ENCODE measurements at regions not wholly inside any gene's neighbourhood (a gene's known extent, or its start where the extent isn't known, plus 50 kb on each side); places are given as distances from the start of the nearest gene placed in this dataset.

DNA sequence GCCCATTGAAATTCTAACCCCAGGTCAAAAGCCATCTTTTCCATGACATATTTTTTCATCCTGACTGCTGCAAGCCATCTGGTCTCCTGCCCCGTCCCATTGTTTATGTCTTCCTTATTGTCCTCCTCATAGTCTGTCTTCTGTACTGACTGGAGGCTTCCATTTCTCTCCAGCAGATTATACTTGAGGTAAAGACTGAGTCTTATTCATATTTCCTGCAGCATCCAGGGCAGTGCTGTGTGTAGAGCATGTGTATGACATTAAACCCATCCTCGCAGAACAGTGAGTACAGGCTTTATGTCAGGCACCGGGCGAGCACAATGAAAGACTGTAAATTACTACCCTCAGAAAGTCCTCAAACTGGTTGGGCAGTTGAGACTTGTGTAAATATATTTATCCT lies 275.1 kb downstream of the C4orf33 start:
- Histone ChIP-seq H3K27me3 (replicated peaks) (no peaks in the 10 kb centered on the region), H3K27ac (no peak overlapping the region), H3K4me3 (ENCODE audit: low read depth, low read length) (no peak overlapping the region), H3K36me3 (replicated peaks) (no peaks in the 10 kb centered on the region)
- TF ChIP-seq CTCF (IDR thresholded peaks at IDR 0.05; ENCODE audit: low read depth, low read length, missing control alignments) = no peak
- DNase-seq = no peak
- in situ Hi-C loops (cut with HindIII; ENCODE audit: low pct_ligation_motif_present, low sequenced_read_pairs) = no loop called here

DNA sequence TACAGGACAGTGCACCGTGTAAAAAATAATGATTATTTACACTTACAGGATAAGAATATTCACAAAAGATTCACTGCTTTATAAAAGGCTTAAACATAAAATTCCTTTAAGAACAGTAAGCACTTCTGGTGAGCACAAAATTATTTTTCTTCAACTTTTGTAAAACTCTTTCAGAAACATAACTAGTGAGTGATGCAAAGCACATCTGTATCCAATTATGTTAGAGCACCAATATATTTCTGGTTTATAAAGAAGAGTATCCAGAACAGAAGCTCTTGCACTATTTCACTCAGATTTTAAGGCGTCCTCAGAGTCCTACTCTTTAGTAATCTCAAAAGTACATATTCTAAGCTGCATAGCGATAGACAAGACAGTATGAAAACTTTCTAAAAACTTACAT lies 276.0 kb downstream of the C4orf33 start:
- DNase-seq = no peak
- in situ Hi-C loops (cut with HindIII; ENCODE audit: low pct_ligation_motif_present, low sequenced_read_pairs) = no loop called here
- TF ChIP-seq CTCF (IDR thresholded peaks at IDR 0.05; ENCODE audit: low read depth, low read length, missing control alignments) = no peak
- Histone ChIP-seq H3K27me3 (replicated peaks) (no peaks in the 10 kb centered on the region), H3K36me3 (replicated peaks) (no peaks in the 10 kb centered on the region), H3K4me3 (ENCODE audit: low read depth, low read length) (no peak overlapping the region), H3K27ac (no peak overlapping the region)

DNA sequence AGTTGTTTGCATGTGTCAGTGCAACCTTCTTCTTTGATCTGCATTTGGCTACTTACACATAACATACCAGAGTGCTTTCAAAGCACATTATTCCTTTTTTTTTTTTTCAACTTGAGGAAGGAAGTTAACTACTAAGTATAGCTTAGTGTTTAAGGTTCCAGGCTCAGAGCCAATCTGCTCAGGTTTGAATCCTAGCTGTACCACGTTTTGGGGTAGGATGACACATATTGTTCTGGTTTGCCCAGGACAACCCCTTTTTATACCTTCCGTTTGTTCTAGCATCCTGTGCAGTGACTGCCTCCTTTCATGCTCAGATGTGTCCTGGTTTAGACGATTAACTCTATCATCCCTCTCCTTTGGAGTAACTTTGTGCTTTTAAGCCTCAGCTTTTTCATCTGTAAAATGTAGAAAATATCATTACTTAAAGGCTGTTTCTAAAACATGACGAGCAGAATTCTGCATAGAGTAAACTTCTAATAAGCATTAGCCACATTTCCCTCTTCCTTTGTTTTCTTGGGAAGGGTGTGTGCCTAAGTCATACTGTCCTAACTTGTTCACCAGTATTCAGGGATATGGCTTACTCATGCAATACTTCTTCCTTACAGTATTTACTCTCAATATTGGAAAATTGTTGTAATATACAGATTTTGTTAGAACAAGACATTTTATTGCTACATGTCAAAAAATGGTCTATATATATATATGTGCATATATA lies 281.3 kb downstream of the C4orf33 start:
- no peaks in the 10 kb centered on the region for H3K27me3 ChIP-seq (replicated peaks)
- H3K27ac ChIP-seq = no peak overlapping the region
- in situ Hi-C loops (cut with HindIII; ENCODE audit: low pct_ligation_motif_present, low sequenced_read_pairs) = no loop called here
- TF ChIP-seq CTCF (IDR thresholded peaks at IDR 0.05; ENCODE audit: low read depth, low read length, missing control alignments) = no peak
- no peaks in the 10 kb centered on the region for H3K36me3 ChIP-seq (replicated peaks)
- DNase-seq = no peak
- no peak overlapping the region for H3K4me3 ChIP-seq (ENCODE audit: low read depth, low read length)

- no peak for DNase-seq
- TF ChIP-seq CTCF (IDR thresholded peaks at IDR 0.05; ENCODE audit: low read depth, low read length, missing control alignments) = no peak
- in situ Hi-C loops (cut with HindIII; ENCODE audit: low pct_ligation_motif_present, low sequenced_read_pairs) = no loop called here
- H3K27ac ChIP-seq = no peak overlapping the region
- H3K27me3 ChIP-seq (replicated peaks) = no peaks in the 10 kb centered on the region
- no peak overlapping the region for H3K4me3 ChIP-seq (ENCODE audit: low read depth, low read length)
- no peaks in the 10 kb centered on the region for H3K36me3 ChIP-seq (replicated peaks)
Observed at GRCh38 chr4:129378364-129378763, 282.4 kb downstream of the C4orf33 start.

DNA sequence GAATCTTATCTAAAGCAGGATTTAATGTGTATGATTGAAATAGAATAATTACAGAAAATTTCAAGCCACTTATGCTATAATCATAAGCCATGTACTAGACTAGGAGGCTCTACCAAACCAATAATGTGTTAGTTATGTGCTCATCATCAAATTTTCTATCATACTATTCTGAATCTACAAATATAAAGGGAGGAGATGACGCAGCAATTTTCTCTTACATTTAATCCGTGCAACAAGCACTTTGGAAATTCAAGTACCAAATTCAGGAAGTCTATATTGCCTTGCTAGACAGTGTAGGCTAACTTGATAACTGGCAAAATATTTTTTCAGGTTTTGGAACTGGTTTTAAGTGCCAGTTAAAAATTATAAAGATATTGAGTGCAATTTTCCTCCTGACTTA lies 283.5 kb downstream of the C4orf33 start:
- no peak for TF ChIP-seq CTCF (IDR thresholded peaks at IDR 0.05; ENCODE audit: low read depth, low read length, missing control alignments)
- DNase-seq = no peak
- H3K27ac ChIP-seq = no peak overlapping the region
- no peaks in the 10 kb centered on the region for H3K36me3 ChIP-seq (replicated peaks)
- H3K4me3 ChIP-seq (ENCODE audit: low read depth, low read length) = no peak overlapping the region
- no peaks in the 10 kb centered on the region for H3K27me3 ChIP-seq (replicated peaks)
- in situ Hi-C loops (cut with HindIII; ENCODE audit: low pct_ligation_motif_present, low sequenced_read_pairs) = no loop called here

GRCh38 chr4:129384974-129385373 lies 289.0 kb downstream of the C4orf33 start:
- H3K27ac ChIP-seq = no peak overlapping the region
- H3K27me3 ChIP-seq (replicated peaks) = no peaks in the 10 kb centered on the region
- in situ Hi-C loops (cut with HindIII; ENCODE audit: low pct_ligation_motif_present, low sequenced_read_pairs) = no loop called here
- H3K4me3 ChIP-seq (ENCODE audit: low read depth, low read length) = no peak overlapping the region
- H3K36me3 ChIP-seq (replicated peaks) = no peaks in the 10 kb centered on the region
- TF ChIP-seq CTCF (IDR thresholded peaks at IDR 0.05; ENCODE audit: low read depth, low read length, missing control alignments) = no peak
- DNase-seq = no peak

Data from brain microvascular endothelial cell (primary cell).